ENCODE measurements at regions not wholly inside any gene's neighbourhood (a gene's known extent, or its start where the extent isn't known, plus 50 kb on each side); places are given as distances from the start of the nearest gene placed in this dataset.

- TF ChIP-seq POLR2A (IDR thresholded peaks at IDR 0.05), result no peak
- TF ChIP-seq CTCF (IDR thresholded peaks at IDR 0.05), result no peak
- H3K4me3 ChIP-seq (ENCODE audit: low read depth, poor library complexity, severe bottlenecking), result no peak overlapping the region
- 92 to 95% methylated on average over 13 of the region's 13 CpGs for WGBS, 2 donors
- DNase-seq (ENCODE audit: low spot score in 2 of 2), result peak in 1 of 2 donors; percentile 46
- intact Hi-C loops (cut with DNase I; ENCODE audit: low total_unique reads), result no loop called here
Observed at GRCh38 chr14:101017806-101018560, 114.5 kb upstream of the RTL1 start.

GRCh38 chr14:101018561-101019290 lies 115.2 kb upstream of the RTL1 start:
- peak; percentile 10 to 43 for DNase-seq (ENCODE audit: low spot score in 2 of 2)
- TF ChIP-seq POLR2A (IDR thresholded peaks at IDR 0.05), result no peak
- TF ChIP-seq CTCF (IDR thresholded peaks at IDR 0.05), result no peak
- no peak overlapping the region for H3K4me3 ChIP-seq (ENCODE audit: low read depth, poor library complexity, severe bottlenecking)
- intact Hi-C loops (cut with DNase I; ENCODE audit: low total_unique reads), result no loop called here
- 93 to 94% methylated on average over 13 of the region's 13 CpGs for WGBS, 2 donors

GRCh38 chr14:101019541-101019940 lies 116.0 kb upstream of the RTL1 start:
- TF ChIP-seq POLR2A (IDR thresholded peaks at IDR 0.05), result no peak
- no peak for TF ChIP-seq CTCF (IDR thresholded peaks at IDR 0.05)
- 86 to 94% methylated on average over 2 of the region's 2 CpGs for WGBS, 2 donors
- intact Hi-C loops (cut with DNase I; ENCODE audit: low total_unique reads), result no loop called here
- no peak overlapping the region for H3K4me3 ChIP-seq (ENCODE audit: low read depth, poor library complexity, severe bottlenecking)
- DNase-seq (ENCODE audit: low spot score in 2 of 2), result peak in 1 of 2 donors; percentile 15

- DNase-seq (ENCODE audit: low spot score in 2 of 2), result peak in 1 of 2 donors; percentile 23
- intact Hi-C loops (cut with DNase I; ENCODE audit: low total_unique reads), result no loop called here
- WGBS, 2 donors, result 82 to 88% methylated on average over 8 of the region's 8 CpGs
Observed at GRCh38 chr14:101019990-101020710, 116.6 kb upstream of the RTL1 start.

More at GRCh38 chr14:101019990-101020710, 116.6 kb upstream of the RTL1 start:
- H3K4me3 ChIP-seq (ENCODE audit: low read depth, poor library complexity, severe bottlenecking), result no peak overlapping the region
- TF ChIP-seq CTCF (IDR thresholded peaks at IDR 0.05) (no peak), POLR2A (IDR thresholded peaks at IDR 0.05) (no peak)
